Natural killer cell (primary cell): ENCODE measurements at regions not wholly inside any gene's neighbourhood (a gene's known extent, or its start where the extent isn't known, plus 50 kb on each side); places are given as distances from the start of the nearest gene placed in this dataset.

Source experiments
- ATAC-seq, 3 donors: fragments of 150-1000 bp in 2 of 3; fragments of 200-7000 bp in 1 of 3; cut with Tn5 transposase; 1 replicate in 1 of 3; 2 replicates in 2 of 3; pipeline ENCODE4 v1.10.0; 2021; ENCODE audit warnings: mild to moderate bottlenecking in 2 of 3, moderate library complexity in 2 of 3
- DNase-seq, 2 donors: peaks; one replicate each; pipeline versions ENCODE4 v3.0.0 to v3.0.0-alpha.2; 2013 to 2021; ENCODE audit warnings: mixed read lengths in 1 of 2
- H3K27ac ChIP-seq: one replicate; pipeline ENCODE4 v1.5.1; 2013; ENCODE audit warnings: mild to moderate bottlenecking, low read length
- H3K27me3 ChIP-seq: one replicate; pipeline ENCODE4 v1.6.1; 2013; ENCODE audit warnings: low read length; ENCODE audit not compliant: control insufficient read depth, insufficient read depth
- H3K36me3 ChIP-seq: one replicate; pipeline ENCODE4 v1.6.1; 2013; ENCODE audit warnings: low read length; ENCODE audit not compliant: control insufficient read depth, insufficient read depth
- H3K4me1 ChIP-seq: one replicate; pipeline ENCODE4 v1.6.1; 2013; ENCODE audit warnings: low read length; ENCODE audit not compliant: control insufficient read depth, insufficient read depth
- H3K4me3 ChIP-seq: one replicate; pipeline ENCODE4 v1.5.1; 2013; ENCODE audit warnings: low read length
- H3K9me3 ChIP-seq: one replicate; pipeline ENCODE4 v1.6.1; 2013; ENCODE audit warnings: low read length; ENCODE audit not compliant: control insufficient read depth, insufficient read depth
- H3K27ac Mint-ChIP-seq, 2 donors: one replicate each; pipeline ENCODE4 v1.8.0; 2022; ENCODE audit warnings: mild to moderate bottlenecking in 2 of 2, mixed read lengths in 2 of 2, moderate library complexity in 1 of 2
- H3K27me3 Mint-ChIP-seq, 2 donors: one replicate each; pipeline ENCODE4 v1.8.0; 2022; ENCODE audit warnings: low read depth in 2 of 2, mixed read lengths in 2 of 2
- H3K36me3 Mint-ChIP-seq: one replicate; pipeline ENCODE4 v1.8.0; 2022; ENCODE audit warnings: mixed read lengths
- H3K4me1 Mint-ChIP-seq, 2 donors: one replicate each; pipeline ENCODE4 v1.8.0; 2022; ENCODE audit warnings: mixed read lengths in 2 of 2
- H3K4me3 Mint-ChIP-seq: one replicate; pipeline ENCODE4 v1.8.0; 2022; ENCODE audit warnings: mild to moderate bottlenecking, moderate library complexity, mixed read lengths
- H3K9me3 Mint-ChIP-seq, 2 donors: one replicate each; pipeline ENCODE4 v1.8.0; 2022; ENCODE audit warnings: mixed read lengths in 2 of 2
- CTCF ChIP-seq: fragments of 200-600 bp; IDR thresholded peaks from one replicate; pipeline ENCODE4 v1.8.0; 2022; ENCODE audit warnings: antibody characterized with exemption
- WGBS: methylation state at CpG from one replicate; pipeline ENCODE4 v1.1.7; 2013; ENCODE audit warnings: missing lambda C conversion rate; ENCODE audit not compliant: insufficient coverage; 5-methylcytosine and 5-hydroxymethylcytosine counted together
- intact Hi-C: fragments of 100-400 bp; cut with micrococcal nuclease; formaldehyde crosslinking; loops from one replicate; pipeline ENCODE4 v1.14.2; 2022

DNA sequence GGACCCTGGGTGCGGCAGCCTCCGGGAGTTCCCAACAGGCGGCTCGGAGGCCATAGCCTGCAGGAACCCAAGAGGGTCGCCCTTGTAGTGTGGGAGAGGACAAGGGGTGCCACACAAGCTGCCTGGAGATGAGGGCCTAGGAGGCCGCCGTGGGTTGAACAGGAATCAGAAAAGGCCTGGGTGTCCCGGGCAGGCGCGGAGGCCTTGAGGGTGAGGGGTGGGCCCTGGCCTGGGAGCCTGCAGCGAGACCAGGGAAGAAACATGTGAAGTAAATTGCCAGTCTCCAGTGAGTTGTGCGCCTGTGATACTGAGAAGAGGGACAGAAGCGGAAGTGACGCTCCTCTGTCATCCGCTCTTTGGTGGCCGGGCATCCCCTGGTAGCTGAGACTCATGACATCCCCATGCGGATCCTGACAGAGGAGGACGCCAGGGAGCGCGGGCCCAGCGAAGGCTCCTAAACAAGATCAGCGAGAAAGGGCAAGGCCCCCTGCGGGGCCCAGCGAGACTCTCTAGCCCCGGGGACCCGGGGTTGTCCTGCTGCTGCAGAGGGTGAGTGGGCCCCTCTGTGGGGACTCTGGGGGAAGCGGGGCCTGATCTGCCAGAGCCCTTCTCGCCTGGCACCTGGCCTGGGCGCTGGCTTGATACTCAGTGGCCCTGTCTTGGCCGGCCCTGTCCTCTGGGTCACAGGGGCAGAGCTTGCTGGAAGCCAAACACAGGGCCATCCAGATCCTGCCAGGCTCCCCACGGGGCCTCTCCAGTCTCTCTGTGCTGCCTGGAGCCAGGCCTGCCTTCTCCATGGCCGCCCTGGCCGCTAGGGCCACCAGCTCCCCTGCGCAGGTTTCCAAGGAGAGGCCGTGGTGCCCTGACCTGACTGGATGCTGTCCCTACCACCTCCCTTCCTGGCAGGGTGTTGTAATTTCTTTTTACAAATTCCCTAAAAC, 788.4 kb downstream of the TLE4 start:
- H3K9me3 Mint-ChIP-seq = peaks cover 15 to 17% of the 10 kb centered on the region in 2 donors
- no peaks in the 10 kb centered on the region for H3K4me1 Mint-ChIP-seq
- DNase-seq (no peak), ATAC-seq (no peak)
- no peaks in the 10 kb centered on the region for H3K36me3 Mint-ChIP-seq
- H3K27me3 Mint-ChIP-seq = no peaks in the 10 kb centered on the region
- no peak overlapping the region for H3K27ac Mint-ChIP-seq
- Histone ChIP-seq H3K36me3 (no peaks in the 10 kb centered on the region), H3K4me1 (no peaks in the 10 kb centered on the region), H3K27me3 (no peaks in the 10 kb centered on the region), H3K9me3 (peaks cover 5% of the 10 kb centered on the region), H3K4me3 (no peak overlapping the region), H3K27ac (no peak overlapping the region)
- intact Hi-C loops = no loop called here
- WGBS = 94% methylated on average over 35 of the region's 35 CpGs
- H3K4me3 Mint-ChIP-seq = no peak overlapping the region
- TF ChIP-seq CTCF = no peak

DNA sequence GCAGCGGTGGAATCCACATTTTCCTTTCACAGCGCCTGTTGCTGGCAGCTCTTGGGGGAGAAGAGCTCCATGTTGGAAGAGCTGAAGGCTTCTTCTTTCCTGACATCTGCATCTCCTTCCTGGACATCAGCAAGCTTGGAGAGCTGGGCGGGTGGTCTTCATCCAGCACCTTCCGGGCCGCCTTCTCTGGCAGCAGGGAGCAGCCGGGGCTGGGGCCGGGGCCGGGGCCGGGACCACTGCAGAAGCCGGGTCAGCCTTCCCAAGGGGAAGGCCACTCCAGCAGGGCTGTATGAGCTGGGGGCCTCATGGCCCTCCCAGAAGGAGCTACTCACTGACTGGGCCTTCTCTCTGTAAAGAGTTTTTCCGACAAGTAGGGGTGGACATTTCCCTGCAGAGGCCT, 787.5 kb downstream of the TLE4 start:
- TF ChIP-seq CTCF = no peak
- no peak overlapping the region for H3K27ac Mint-ChIP-seq
- peaks cover 5% of the 10 kb centered on the region for H3K9me3 ChIP-seq
- H3K9me3 Mint-ChIP-seq = peaks cover 16 to 23% of the 10 kb centered on the region in 2 donors
- H3K4me1 ChIP-seq = no peaks in the 10 kb centered on the region
- intact Hi-C loops = no loop called here
- H3K4me1 Mint-ChIP-seq = no peaks in the 10 kb centered on the region
- 97% methylated on average over 11 of the region's 11 CpGs for WGBS
- DNase-seq (no peak), ATAC-seq (no peak)
- H3K4me3 ChIP-seq = no peak overlapping the region
- no peaks in the 10 kb centered on the region for H3K27me3 Mint-ChIP-seq
- H3K36me3 ChIP-seq = no peaks in the 10 kb centered on the region
- H3K27ac ChIP-seq = no peak overlapping the region
- no peaks in the 10 kb centered on the region for H3K36me3 Mint-ChIP-seq
- no peaks in the 10 kb centered on the region for H3K27me3 ChIP-seq
- no peak overlapping the region for H3K4me3 Mint-ChIP-seq

- no peaks in the 10 kb centered on the region for H3K36me3 ChIP-seq
- no peaks in the 10 kb centered on the region for H3K9me3 ChIP-seq
- Mint-ChIP-seq H3K27me3 (no peaks in the 10 kb centered on the region), H3K4me1 (no peaks in the 10 kb centered on the region), H3K9me3 (peaks cover 15% of the 10 kb centered on the region in 2 donors), H3K4me3 (no peak overlapping the region), H3K27ac (no peak overlapping the region), H3K36me3 (no peaks in the 10 kb centered on the region)
- H3K27me3 ChIP-seq = no peaks in the 10 kb centered on the region
- ATAC-seq (no peak), DNase-seq (no peak)
- 92% methylated on average over 2 of the region's 2 CpGs for WGBS
- no peak overlapping the region for H3K4me3 ChIP-seq
- no peaks in the 10 kb centered on the region for H3K4me1 ChIP-seq
- intact Hi-C loops = no loop called here
- no peak overlapping the region for H3K27ac ChIP-seq
- TF ChIP-seq CTCF = no peak
Observed at GRCh38 chr9:80352967-80353366, 781.2 kb downstream of the TLE4 start.

- Histone ChIP-seq H3K36me3 (no peaks in the 10 kb centered on the region), H3K9me3 (no peaks in the 10 kb centered on the region), H3K4me3 (no peak overlapping the region), H3K27me3 (no peaks in the 10 kb centered on the region), H3K4me1 (no peaks in the 10 kb centered on the region), H3K27ac (no peak overlapping the region)
- Mint-ChIP-seq H3K4me1 (no peaks in the 10 kb centered on the region), H3K4me3 (no peak overlapping the region), H3K27me3 (no peaks in the 10 kb centered on the region), H3K27ac (no peak overlapping the region), H3K9me3 (peaks cover 14 to 18% of the 10 kb centered on the region in 2 donors), H3K36me3 (no peaks in the 10 kb centered on the region)
- ATAC-seq = no peak
- no peak for DNase-seq
- intact Hi-C loops = no loop called here
- no peak for TF ChIP-seq CTCF
- WGBS = 100% methylated on average over 1 of the region's 1 CpG
Observed at GRCh38 chr9:80351612-80352011, 779.8 kb downstream of the TLE4 start.
